Right lobe of liver (tissue), 6 donors: ENCODE measurements at regions not wholly inside any gene's neighbourhood (a gene's known extent, or its start where the extent isn't known, plus 50 kb on each side); places are given as distances from the start of the nearest gene placed in this dataset.

ENCODE experiments used
- ATAC-seq, 4 donors: fragments of 200-7000 bp; cut with Tn5 transposase; one replicate each; pipeline ENCODE4 v1.9.1; 2020; ENCODE audit warnings: mild to moderate bottlenecking in 4 of 4, moderate library complexity in 4 of 4
- DNase-seq, 3 donors: peaks; one replicate each; pipeline ENCODE4 v3.0.0-alpha.2; 2020
- H3K27ac ChIP-seq, 3 donors: fragments of 200-600 bp; one replicate each; pipeline ENCODE4 v1.8.0; 2022
- H3K27me3 ChIP-seq, 2 donors: fragments of 200-600 bp; one replicate each; pipeline ENCODE4 v1.8.0; 2022
- H3K36me3 ChIP-seq, 4 donors: fragments of 200-600 bp; sonication (generic) in 1 of 4; one replicate each; pipeline versions ENCODE4 v1.5.1 to v1.8.0; 2017 to 2022; ENCODE audit warnings: control low read depth in 1 of 4
- H3K4me1 ChIP-seq, 4 donors: fragments of 200-600 bp; sonication (generic) in 1 of 4; one replicate each; pipeline versions ENCODE4 v1.5.1 to v1.8.0; 2017 to 2022; ENCODE audit warnings: control low read depth in 1 of 4
- H3K4me3 ChIP-seq, 3 donors: fragments of 200-600 bp; one replicate each; pipeline ENCODE4 v1.8.0; 2022
- H3K9me3 ChIP-seq, 4 donors: fragments of 200-600 bp; sonication (generic) in 1 of 4; one replicate each; pipeline versions ENCODE4 v1.5.1 to v1.8.0; 2017 to 2022; ENCODE audit warnings: control low read depth in 1 of 4
- POLR2A ChIP-seq: fragments of 450-650 bp; IDR thresholded peaks from one replicate; pipeline ENCODE4 v1.6.1; 2017; ENCODE audit warnings: antibody characterized with exemption, mild to moderate bottlenecking
- WGBS: methylation state at CpG from one replicate; pipeline ENCODE4 v1.1.6; 2018; ENCODE audit warnings: low coverage, low lambda C conversion rate; ENCODE audit not compliant: insufficient coverage; ENCODE audit errors: missing lambda C conversion rate; 5-methylcytosine and 5-hydroxymethylcytosine counted together
- intact Hi-C, 2 donors: fragments of 100-400 bp; cut with DNase I; formaldehyde crosslinking; loops; one replicate each; pipeline versions ENCODE4 v1.11.2 to v1.14.1; 2022
- TF ChIP-seq, protein P1 (sequence below), 4 donors: fragments of 200-600 bp in 3 of 4; fragments of 450-650 bp in 1 of 4; IDR thresholded peaks; one replicate each; pipeline versions ENCODE4 v1.5.1 to v1.8.0; 2016 to 2022; ENCODE audit warnings: antibody characterized with exemption in 4 of 4, mild to moderate bottlenecking in 2 of 4
- donor health status: DM: no; HTN: yes; CAD: no.
- donor health status: DM: no; HTN: no; CAD: no.
- donor health status: DM: no; HTN: no; CAD: no.
- donor health status: DM: no; HTN: yes; CAD: no.
- donor health status: DM: no; HTN: yes; CAD: no.

DNA sequence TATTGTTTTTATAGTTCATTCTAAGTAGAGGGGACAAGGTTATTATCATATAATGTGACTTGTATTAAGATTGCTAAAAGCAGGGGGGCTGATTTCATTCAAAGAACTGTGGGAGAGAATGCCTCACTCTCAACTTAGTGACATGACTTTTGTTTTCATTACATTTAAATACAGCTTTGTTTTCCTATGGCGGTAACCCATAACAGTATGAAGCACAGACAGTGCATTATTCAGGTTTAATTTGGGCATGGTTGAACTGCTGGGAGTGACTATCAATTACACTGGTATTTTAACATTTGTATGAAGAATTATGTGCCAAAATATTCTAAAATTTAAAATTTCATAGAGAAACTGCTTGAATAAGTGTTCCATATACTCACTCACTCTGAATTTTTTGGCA lies 637.3 kb downstream of the USP25 start:
- Histone ChIP-seq H3K36me3 (no peaks in the 10 kb centered on the region), H3K4me1 (no peaks in the 10 kb centered on the region), H3K9me3 (no peaks in the 10 kb centered on the region), H3K4me3 (no peak overlapping the region), H3K27me3 (no peaks in the 10 kb centered on the region), H3K27ac (no peak overlapping the region)
- no peak for ATAC-seq
- TF ChIP-seq, protein P1, sequence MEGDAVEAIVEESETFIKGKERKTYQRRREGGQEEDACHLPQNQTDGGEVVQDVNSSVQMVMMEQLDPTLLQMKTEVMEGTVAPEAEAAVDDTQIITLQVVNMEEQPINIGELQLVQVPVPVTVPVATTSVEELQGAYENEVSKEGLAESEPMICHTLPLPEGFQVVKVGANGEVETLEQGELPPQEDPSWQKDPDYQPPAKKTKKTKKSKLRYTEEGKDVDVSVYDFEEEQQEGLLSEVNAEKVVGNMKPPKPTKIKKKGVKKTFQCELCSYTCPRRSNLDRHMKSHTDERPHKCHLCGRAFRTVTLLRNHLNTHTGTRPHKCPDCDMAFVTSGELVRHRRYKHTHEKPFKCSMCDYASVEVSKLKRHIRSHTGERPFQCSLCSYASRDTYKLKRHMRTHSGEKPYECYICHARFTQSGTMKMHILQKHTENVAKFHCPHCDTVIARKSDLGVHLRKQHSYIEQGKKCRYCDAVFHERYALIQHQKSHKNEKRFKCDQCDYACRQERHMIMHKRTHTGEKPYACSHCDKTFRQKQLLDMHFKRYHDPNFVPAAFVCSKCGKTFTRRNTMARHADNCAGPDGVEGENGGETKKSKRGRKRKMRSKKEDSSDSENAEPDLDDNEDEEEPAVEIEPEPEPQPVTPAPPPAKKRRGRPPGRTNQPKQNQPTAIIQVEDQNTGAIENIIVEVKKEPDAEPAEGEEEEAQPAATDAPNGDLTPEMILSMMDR (IDR thresholded peaks at IDR 0.05): no peak
- TF ChIP-seq POLR2A: no peak
- DNase-seq: no peak
- intact Hi-C loops: no loop called here
- 100% methylated on average over 1 of the region's 1 CpG for WGBS

DNA sequence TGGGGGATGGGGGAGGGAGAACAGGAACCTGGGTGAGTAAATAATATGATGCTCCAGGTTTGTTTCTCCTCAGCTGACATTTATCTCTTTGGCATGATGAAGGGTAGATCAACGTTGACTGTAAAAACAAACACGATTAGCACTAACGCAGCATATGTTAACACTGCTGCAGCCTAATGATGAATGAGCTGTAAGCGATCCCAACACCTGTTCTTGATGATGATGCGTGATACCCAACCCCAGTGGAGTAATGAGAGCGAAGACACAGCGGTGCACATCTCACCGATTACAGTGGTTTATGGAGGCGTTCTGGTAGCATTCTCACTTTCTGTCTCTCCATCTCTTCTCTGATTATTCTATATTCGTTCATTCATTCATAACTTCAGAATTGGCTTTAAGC lies 640.4 kb downstream of the USP25 start:
- TF ChIP-seq POLR2A: no peak
- TF ChIP-seq, protein P1 (IDR thresholded peaks at IDR 0.05): no peak
- Histone ChIP-seq H3K4me1 (no peaks in the 10 kb centered on the region), H3K9me3 (no peaks in the 10 kb centered on the region), H3K4me3 (no peak overlapping the region), H3K27me3 (no peaks in the 10 kb centered on the region), H3K36me3 (no peaks in the 10 kb centered on the region), H3K27ac (no peak overlapping the region)
- DNase-seq (no peak), ATAC-seq (no peak)
- WGBS: 84% methylated on average over 10 of the region's 10 CpGs
- intact Hi-C loops: no loop called here

DNA sequence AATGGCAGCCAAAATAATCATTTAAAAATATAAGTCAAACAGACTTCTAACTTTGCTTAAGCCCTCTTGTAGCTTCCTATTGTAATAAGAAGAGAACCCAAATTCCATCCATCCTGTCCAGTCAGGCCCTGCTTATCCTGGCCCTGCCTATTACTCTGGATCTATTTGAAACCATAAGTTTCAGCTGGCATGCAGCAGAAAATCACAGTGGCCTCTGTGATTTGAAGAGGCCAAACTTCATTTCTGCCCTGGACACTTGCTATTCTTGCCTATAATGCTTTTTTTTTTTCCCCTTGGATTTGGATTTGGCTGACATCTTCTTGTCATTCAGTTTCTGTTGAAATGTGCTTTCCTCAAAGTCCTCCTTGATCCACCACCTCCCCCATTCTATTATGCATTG lies 642.8 kb downstream of the USP25 start:
- H3K27me3 ChIP-seq: no peaks in the 10 kb centered on the region
- ATAC-seq (no peak), DNase-seq (no peak)
- TF ChIP-seq, protein P1 (IDR thresholded peaks at IDR 0.05): no peak
- no peak for TF ChIP-seq POLR2A
- no peaks in the 10 kb centered on the region for H3K9me3 ChIP-seq
- no peaks in the 10 kb centered on the region for H3K36me3 ChIP-seq
- H3K4me3 ChIP-seq: no peak overlapping the region
- no peaks in the 10 kb centered on the region for H3K4me1 ChIP-seq
- intact Hi-C loops: no loop called here
- no peak overlapping the region for H3K27ac ChIP-seq

DNA sequence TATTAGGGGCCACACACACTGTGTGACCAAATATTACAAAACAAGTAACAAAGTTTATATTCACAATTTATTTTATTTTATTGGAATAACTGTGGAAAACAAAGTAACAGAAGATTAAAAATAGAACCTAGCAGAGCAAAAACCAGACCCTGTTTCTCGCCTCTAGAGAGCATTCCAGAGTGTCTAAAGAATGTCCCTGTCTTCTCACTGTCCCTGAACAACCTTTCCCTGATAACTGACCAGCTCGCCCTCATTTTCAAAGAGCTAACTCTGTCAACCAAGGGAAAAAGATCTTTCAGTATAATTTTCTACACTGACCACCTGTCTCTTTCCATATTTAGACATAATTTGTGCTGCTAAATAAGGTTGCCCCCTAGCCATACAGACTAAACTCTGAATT lies 646.9 kb downstream of the USP25 start:
- intact Hi-C loops: no loop called here
- ATAC-seq (no peak), DNase-seq (no peak)
- Histone ChIP-seq H3K27me3 (no peaks in the 10 kb centered on the region), H3K36me3 (no peaks in the 10 kb centered on the region), H3K4me3 (no peak overlapping the region), H3K27ac (no peak overlapping the region), H3K9me3 (no peaks in the 10 kb centered on the region), H3K4me1 (no peaks in the 10 kb centered on the region)
- whole genome bisulfite sequencing: 60% methylated on average over 2 of the region's 2 CpGs
- TF ChIP-seq POLR2A: no peak
- TF ChIP-seq, protein P1 (IDR thresholded peaks at IDR 0.05): no peak

DNA sequence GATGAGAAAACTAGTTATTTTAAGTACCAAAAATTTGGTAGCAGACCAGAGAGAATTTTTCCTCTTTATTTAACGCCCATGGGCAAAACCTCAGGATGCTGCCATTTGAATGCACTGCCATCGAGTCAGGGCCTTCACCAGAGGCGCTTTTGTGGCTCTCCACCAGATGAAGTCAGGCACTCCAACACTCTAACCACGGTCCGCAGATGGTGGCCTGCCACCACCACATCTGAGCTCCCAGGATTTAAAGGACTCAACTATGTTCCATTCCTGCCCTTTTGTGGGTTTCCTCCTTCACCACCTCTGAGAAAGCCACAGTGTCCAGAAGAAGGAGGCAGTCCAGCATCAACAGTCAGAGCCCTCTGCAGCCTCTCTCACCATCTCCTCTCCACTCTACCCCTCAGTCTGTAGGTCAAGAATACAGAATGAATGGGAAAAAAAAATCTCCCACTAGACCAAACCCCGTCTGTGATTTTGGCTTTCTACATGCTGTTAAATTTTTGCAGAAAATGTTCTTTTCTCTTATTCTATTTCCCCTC lies 647.4 kb downstream of the USP25 start:
- Histone ChIP-seq H3K36me3 (no peaks in the 10 kb centered on the region), H3K4me3 (no peak overlapping the region), H3K27me3 (no peaks in the 10 kb centered on the region), H3K27ac (no peak overlapping the region), H3K4me1 (no peaks in the 10 kb centered on the region), H3K9me3 (no peaks in the 10 kb centered on the region)
- 85% methylated on average over 4 of the region's 6 CpGs for WGBS
- intact Hi-C loops: no loop called here
- TF ChIP-seq, protein P1 (IDR thresholded peaks at IDR 0.05): no peak
- no peak for TF ChIP-seq POLR2A
- ATAC-seq (no peak), DNase-seq (no peak)
